Right atrium auricular region (tissue), 2 donors: ENCODE measurements at regions not wholly inside any gene's neighbourhood (a gene's known extent, or its start where the extent isn't known, plus 50 kb on each side); places are given as distances from the start of the nearest gene placed in this dataset.

ENCODE experiments used
- DNase-seq: peaks from one replicate; pipeline ENCODE4 v3.0.0-alpha.2; 2019; ENCODE audit warnings: low spot score
- H3K27ac ChIP-seq, 2 donors: fragments of 200-600 bp; sonication (generic); 1 replicate in 1 of 2; 2 replicates in 1 of 2; pipeline ENCODE4 v1.5.1; 2016 to 2019
- H3K27me3 ChIP-seq, 2 donors: fragments of 200-600 bp; sonication (generic); one replicate each; pipeline versions ENCODE4 v1.5.1 to v1.6.0; 2017 to 2019
- H3K36me3 ChIP-seq: fragments of 200-600 bp; sonication (generic); one replicate; pipeline ENCODE4 v1.5.1; 2016
- H3K4me1 ChIP-seq, 2 donors: fragments of 200-600 bp; sonication (generic); one replicate each; pipeline versions ENCODE4 v1.5.1 to v1.6.0; 2017 to 2019
- H3K4me3 ChIP-seq, 2 donors: fragments of 200-600 bp; sonication (generic); 1 replicate in 1 of 2; 2 replicates in 1 of 2; pipeline ENCODE4 v1.5.1; 2017 to 2019; ENCODE audit warnings: mild to moderate bottlenecking in 1 of 2, moderate library complexity in 1 of 2
- H3K9me3 ChIP-seq, 2 donors: fragments of 200-600 bp; sonication (generic); one replicate each; pipeline ENCODE4 v1.5.1; 2019
- CTCF ChIP-seq, 2 donors: fragments of 200-600 bp; sonication (generic); IDR thresholded peaks; one replicate each; pipeline ENCODE4 v1.5.1; 2019; ENCODE audit warnings: antibody characterized with exemption in 2 of 2

DNA sequence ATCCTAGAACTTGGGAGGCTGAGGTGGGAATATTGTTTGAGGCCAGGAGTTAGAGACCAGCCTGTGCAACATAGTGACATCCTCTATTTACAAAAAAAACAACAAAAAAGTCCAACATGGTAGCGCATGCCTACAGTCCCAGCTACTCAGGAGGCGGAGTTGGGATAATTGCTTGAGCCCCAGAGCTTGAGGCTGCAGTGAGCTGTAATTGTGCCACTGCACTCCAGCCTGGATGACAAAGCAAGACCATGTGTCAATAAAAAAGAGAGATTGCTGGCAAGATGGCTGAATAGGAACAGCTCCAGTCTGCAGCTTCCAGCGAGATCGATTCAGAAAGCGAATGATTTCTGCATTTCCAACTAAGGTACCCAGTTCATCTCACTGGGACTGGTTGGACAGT is 54.8 kb upstream of the FBXL17 start:
- no peaks in the 10 kb centered on the region for H3K4me1 ChIP-seq
- H3K27me3 ChIP-seq, result no peaks in the 10 kb centered on the region
- no peak for DNase-seq
- no peaks in the 10 kb centered on the region for H3K9me3 ChIP-seq
- no peak overlapping the region for H3K4me3 ChIP-seq
- no peaks in the 10 kb centered on the region for H3K36me3 ChIP-seq
- TF ChIP-seq CTCF (IDR thresholded peaks at IDR 0.05), result no peak
- no peak overlapping the region for H3K27ac ChIP-seq

DNA sequence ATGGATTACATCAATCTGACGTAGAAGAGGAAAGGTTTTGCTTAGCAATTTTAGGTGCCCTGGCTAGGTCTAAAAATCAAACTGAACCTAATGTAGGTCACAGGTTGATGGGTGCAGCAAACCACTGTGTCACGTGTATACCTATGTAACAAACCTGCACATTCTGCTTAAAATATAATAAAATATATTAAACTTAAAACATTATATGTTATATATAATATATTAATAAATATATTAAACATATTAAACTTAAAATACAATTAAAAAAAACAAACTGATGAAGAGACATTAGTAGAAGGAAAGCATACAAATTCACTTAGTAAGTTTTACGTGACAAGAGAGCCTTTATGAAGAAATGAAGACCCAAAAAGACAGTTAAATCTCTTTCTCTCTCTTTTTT is 51.7 kb upstream of the FBXL17 start:
- no peak for TF ChIP-seq CTCF (IDR thresholded peaks at IDR 0.05)
- DNase-seq, result no peak
- Histone ChIP-seq H3K4me1 (no peaks in the 10 kb centered on the region), H3K36me3 (no peaks in the 10 kb centered on the region), H3K27ac (no peak overlapping the region), H3K27me3 (no peaks in the 10 kb centered on the region), H3K4me3 (no peak overlapping the region), H3K9me3 (no peaks in the 10 kb centered on the region)

DNA sequence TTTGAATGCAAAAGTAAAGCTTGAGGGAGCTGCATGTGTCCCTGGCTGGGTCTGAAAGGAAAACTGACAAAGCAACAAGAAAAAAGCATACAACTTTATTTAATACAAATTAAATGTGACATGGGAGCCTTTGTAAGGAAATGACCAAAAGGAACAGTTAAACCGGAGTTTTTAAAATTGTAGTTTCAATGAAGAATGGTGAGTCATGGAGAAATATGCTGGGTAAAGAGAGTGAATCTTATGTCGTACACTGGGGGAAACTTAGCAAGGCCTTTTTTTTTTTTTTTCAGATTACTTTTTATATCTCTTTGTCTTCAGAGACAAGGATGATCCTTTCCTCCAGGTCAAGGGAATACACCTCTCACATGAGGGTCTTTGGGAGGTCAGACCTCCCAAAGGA is 50.1 kb upstream of the FBXL17 start:
- Histone ChIP-seq H3K27me3 (no peaks in the 10 kb centered on the region), H3K9me3 (no peaks in the 10 kb centered on the region), H3K27ac (no peak overlapping the region), H3K4me3 (no peak overlapping the region), H3K36me3 (no peaks in the 10 kb centered on the region), H3K4me1 (no peaks in the 10 kb centered on the region)
- TF ChIP-seq CTCF (IDR thresholded peaks at IDR 0.05), result no peak
- DNase-seq, result no peak
